Ectodermal cell (in vitro differentiated cells): ENCODE measurements at regions not wholly inside any gene's neighbourhood (a gene's known extent, or its start where the extent isn't known, plus 50 kb on each side); places are given as distances from the start of the nearest gene placed in this dataset.

Source experiments
- H3K27ac ChIP-seq: 2 replicates; pipeline ENCODE4 v1.7.0; 2013; ENCODE audit warnings: mild to moderate bottlenecking, low read depth, low read length; ENCODE audit not compliant: insufficient read depth, poor library complexity, severe bottlenecking
- H3K27me3 ChIP-seq: 2 replicates; pipeline ENCODE4 v1.7.0; 2013; ENCODE audit warnings: mild to moderate bottlenecking, low read length; ENCODE audit not compliant: insufficient read depth, control insufficient read depth, poor library complexity, severe bottlenecking
- H3K36me3 ChIP-seq: one replicate; pipeline ENCODE4 v1.7.0; 2013; ENCODE audit warnings: low read length; ENCODE audit not compliant: control insufficient read depth, insufficient read depth
- H3K4me1 ChIP-seq: one replicate; pipeline ENCODE4 v1.7.0; 2013; ENCODE audit warnings: low read length; ENCODE audit not compliant: control insufficient read depth, insufficient read depth
- H3K4me3 ChIP-seq: 2 replicates; pipeline ENCODE4 v1.7.0; 2013; ENCODE audit warnings: low read depth, low read length, control low read depth; ENCODE audit not compliant: insufficient read depth
- H3K9me3 ChIP-seq: 2 replicates; pipeline ENCODE4 v1.7.0; 2013; ENCODE audit warnings: mild to moderate bottlenecking, low read length, moderate library complexity; ENCODE audit not compliant: control insufficient read depth
- WGBS, 2 experiments: methylation state at CpG; one replicate each; pipeline ENCODE4 v1.1.7; 2013; ENCODE audit warnings: missing lambda C conversion rate in 2 of 2; 5-methylcytosine and 5-hydroxymethylcytosine counted together

DNA sequence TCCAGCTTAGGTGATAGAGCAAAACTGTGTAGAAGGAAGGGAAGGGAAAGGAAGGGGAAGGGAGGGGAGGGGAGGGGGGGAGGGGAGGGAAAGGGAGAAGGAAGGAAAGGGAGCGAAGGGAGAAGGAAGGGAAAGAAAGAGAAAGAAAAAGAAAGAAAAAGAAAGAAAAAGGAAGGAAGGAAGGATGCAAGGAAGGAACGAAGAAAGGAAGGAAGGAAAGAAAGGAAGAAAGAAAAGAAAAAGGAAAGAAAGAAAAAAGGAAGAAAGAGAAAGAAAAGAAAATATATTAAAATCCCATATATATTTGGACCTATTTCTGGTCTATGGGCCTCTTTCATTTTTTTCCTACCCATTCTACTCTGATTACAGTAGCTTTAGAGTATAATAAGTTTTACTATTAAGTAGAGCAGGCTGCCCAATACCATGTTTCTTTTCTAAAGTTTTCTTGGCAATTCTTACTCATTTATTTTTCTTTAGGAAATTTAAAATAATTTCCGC, 229.1 kb downstream of the AUH start:
- no peaks in the 10 kb centered on the region for H3K4me1 ChIP-seq
- H3K9me3 ChIP-seq = no peaks in the 10 kb centered on the region
- WGBS, 2 experiments = 95 to 96% methylated on average over 2 of the region's 3 CpGs
- H3K27me3 ChIP-seq = no peaks in the 10 kb centered on the region
- H3K4me3 ChIP-seq = no peak overlapping the region
- no peak overlapping the region for H3K27ac ChIP-seq
- no peaks in the 10 kb centered on the region for H3K36me3 ChIP-seq

DNA sequence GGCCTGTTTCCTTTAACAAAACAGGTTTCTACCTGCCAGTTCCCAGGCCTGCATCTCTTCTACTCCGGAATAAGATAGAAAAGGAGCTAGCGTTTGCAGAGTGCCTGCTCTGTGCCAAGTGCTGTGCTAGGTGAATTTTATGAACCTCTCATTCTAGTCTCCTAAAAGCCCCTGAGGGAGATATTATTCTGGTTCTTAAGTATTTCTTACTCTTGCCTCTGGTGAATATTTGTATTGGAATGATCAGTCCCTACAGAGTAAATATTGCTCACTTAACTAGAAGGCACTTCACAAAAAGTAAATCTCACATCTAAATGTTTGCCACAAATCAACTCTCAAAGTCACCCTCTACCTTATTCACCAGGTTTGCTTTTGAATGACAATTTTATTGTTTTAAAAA, 227.1 kb downstream of the AUH start:
- no peaks in the 10 kb centered on the region for H3K36me3 ChIP-seq
- no peaks in the 10 kb centered on the region for H3K9me3 ChIP-seq
- H3K4me1 ChIP-seq = no peaks in the 10 kb centered on the region
- H3K4me3 ChIP-seq = no peak overlapping the region
- H3K27me3 ChIP-seq = no peaks in the 10 kb centered on the region
- 96 to 97% methylated on average over 2 of the region's 2 CpGs for WGBS, 2 experiments
- no peak overlapping the region for H3K27ac ChIP-seq

DNA sequence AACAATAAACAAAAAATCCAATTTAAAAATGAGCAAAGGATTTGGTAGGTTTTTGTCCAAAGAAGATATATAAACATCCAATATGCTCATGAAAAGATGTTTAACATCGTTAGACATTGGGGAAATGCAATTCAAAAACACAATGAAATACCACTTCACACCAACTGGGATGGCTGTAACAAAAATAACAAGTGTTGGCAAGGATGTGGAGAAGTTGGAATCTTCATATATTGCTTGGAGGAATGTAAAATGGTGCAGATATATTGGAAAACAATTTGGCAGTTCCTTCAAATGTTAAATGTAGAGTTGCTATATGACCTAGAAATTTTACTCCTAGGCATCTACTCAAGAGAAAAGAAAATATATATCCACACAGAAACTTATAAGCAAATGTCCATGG, 224.3 kb downstream of the AUH start:
- H3K4me3 ChIP-seq = no peak overlapping the region
- no peaks in the 10 kb centered on the region for H3K9me3 ChIP-seq
- 80% methylated on average over 1 of the region's 1 CpG; no CpG with 5 or more reads in 1 of the 2 experiments for WGBS, 2 experiments
- no peak overlapping the region for H3K27ac ChIP-seq
- no peaks in the 10 kb centered on the region for H3K27me3 ChIP-seq
- no peaks in the 10 kb centered on the region for H3K36me3 ChIP-seq
- no peaks in the 10 kb centered on the region for H3K4me1 ChIP-seq

DNA sequence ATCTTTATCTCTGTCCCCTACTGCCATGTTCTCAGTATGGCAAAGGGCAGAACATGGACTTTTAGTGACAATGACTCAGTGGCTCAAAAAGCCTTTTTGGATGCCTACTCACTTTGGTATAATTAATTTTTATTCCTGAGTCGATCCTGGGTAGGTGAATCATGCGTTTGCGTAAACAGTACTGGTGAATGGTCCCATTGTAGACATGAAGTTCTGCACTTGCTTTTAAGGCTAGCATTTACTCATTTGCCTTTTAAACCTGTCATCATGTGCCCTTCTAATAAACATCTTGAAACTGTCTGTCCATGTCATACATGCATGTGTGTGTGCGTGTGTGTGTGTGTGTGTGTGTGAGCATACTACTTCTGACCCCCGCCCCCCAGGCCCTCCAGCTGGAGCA, 223.0 kb downstream of the AUH start:
- Histone ChIP-seq H3K36me3 (no peaks in the 10 kb centered on the region), H3K27ac (no peak overlapping the region), H3K4me3 (no peak overlapping the region), H3K27me3 (no peaks in the 10 kb centered on the region), H3K4me1 (no peaks in the 10 kb centered on the region), H3K9me3 (no peaks in the 10 kb centered on the region)
- 83 to 93% methylated on average over 4 to 5 of the region's 5 CpGs for WGBS, 2 experiments

DNA sequence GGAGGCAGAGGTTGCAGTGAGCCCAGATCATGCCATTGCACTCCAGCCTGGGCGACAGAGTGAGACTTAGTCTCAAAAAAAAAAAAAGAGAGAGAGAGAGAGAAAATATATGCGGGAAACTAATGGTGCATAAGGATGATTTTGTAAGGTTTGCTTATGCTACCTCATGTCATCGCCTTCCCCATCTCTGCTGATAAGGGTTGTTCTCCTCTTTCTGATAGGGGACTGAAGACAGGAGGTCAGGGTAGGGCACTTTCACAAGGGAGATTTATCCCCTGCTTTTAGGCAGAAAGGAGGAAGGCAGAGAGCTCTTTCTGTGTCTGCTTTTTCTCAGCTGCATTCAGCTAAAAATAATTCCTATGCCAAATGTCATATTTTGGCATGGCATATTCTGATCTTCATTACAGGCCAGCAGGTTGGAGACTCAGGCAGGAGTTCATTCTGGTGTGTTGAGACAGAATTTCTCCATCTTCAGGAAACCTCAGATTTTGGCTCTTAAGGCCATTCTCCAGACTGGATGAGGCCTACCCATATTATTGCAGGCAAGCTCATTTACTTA, 220.2 kb downstream of the AUH start:
- H3K9me3 ChIP-seq = no peaks in the 10 kb centered on the region
- no peaks in the 10 kb centered on the region for H3K36me3 ChIP-seq
- 65 to 67% methylated on average over 3 of the region's 3 CpGs for WGBS, 2 experiments
- no peak overlapping the region for H3K27ac ChIP-seq
- H3K4me1 ChIP-seq = no peaks in the 10 kb centered on the region
- no peak overlapping the region for H3K4me3 ChIP-seq
- H3K27me3 ChIP-seq = no peaks in the 10 kb centered on the region

DNA sequence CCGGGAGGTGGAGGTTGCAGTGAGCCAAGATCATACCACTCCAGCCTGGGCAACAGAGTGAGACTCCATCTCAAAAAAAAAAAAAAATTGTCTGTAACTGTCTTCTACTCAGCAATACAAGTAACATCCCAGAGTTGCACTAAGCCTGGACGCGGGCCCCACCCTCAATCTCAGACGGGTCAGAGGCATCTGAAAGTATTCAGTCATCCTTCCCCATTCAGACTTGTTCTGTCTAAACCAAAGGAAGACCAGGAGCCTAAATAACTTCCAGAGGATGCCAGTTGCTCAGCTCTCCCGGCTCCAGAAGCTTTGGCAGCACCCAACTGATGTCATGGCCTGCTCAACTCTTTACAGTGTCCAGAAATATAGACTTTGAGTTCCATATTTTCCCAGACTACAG, 218.6 kb downstream of the AUH start:
- H3K27ac ChIP-seq = no peak overlapping the region
- H3K4me3 ChIP-seq = no peak overlapping the region
- H3K9me3 ChIP-seq = no peaks in the 10 kb centered on the region
- no peaks in the 10 kb centered on the region for H3K36me3 ChIP-seq
- peaks cover 5% of the 10 kb centered on the region for H3K4me1 ChIP-seq
- WGBS, 2 experiments = 95% methylated on average over 5 of the region's 5 CpGs
- H3K27me3 ChIP-seq = no peaks in the 10 kb centered on the region

DNA sequence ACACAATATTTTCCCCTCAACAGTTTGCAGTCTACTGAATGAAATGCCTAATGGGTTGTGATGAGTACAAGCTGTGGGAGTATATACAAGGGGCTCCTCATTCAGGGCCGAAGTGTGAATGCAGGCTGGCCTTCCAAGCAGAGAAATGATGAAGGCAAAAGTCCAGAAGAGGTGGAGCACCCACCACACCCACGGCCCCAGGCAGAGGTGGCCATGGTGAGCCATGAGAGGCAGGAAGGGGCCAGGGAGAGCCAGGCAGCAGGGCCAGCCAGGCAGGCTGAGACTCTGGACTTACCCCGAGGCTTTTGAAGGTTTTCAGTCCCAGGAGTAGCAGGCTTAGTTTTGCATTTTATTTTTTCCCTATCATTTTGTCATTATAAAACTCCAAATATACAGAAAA, 218.1 kb downstream of the AUH start:
- peaks cover 5% of the 10 kb centered on the region for H3K4me1 ChIP-seq
- no peaks in the 10 kb centered on the region for H3K27me3 ChIP-seq
- WGBS, 2 experiments = 91 to 95% methylated on average over 3 of the region's 3 CpGs
- H3K4me3 ChIP-seq = no peak overlapping the region
- no peaks in the 10 kb centered on the region for H3K9me3 ChIP-seq
- H3K27ac ChIP-seq = no peak overlapping the region
- no peaks in the 10 kb centered on the region for H3K36me3 ChIP-seq

DNA sequence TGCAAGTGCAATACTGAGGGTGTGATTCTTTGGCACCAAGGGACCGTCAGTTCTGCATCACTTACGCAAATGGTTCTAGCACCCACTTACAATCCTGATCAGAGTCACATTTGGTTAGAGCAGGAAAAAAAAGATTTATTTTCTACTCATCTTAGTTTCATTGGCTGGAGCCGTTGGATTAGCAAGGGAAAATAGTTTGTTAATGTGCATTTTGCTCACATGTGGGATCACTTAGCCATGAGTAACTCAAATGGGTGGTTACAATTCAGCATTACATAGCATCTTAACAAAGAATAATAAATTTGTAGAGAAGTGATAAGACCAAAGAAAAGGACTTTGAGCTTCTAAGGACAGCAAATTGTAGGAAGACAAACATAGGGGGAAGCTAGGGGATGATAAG, 216.9 kb downstream of the AUH start:
- Histone ChIP-seq H3K4me3 (no peak overlapping the region), H3K9me3 (no peaks in the 10 kb centered on the region), H3K4me1 (peaks cover 5% of the 10 kb centered on the region), H3K27me3 (no peaks in the 10 kb centered on the region), H3K27ac (no peak overlapping the region), H3K36me3 (no peaks in the 10 kb centered on the region)
- 86 to 100% methylated on average over 2 to 3 of the region's 3 CpGs for WGBS, 2 experiments

DNA sequence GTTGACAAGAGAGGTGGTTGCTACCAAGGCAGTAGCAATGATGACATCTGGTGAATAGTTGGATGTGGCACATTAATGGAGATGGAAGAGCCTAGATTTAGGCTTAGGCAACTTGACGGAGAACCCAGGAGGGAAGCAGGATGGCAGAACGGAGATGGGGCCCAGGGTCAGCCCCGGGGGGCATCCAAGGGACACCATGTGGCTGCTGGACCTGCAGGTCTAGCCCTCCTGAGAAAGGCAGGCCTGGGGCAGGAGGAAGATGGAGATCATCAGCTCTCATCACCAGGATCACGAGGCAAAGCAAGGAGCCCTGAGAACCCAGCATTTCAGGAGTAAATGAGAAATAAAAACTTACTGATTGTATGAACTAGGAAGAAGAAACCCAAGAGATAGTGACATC, 216.2 kb downstream of the AUH start:
- H3K9me3 ChIP-seq = no peaks in the 10 kb centered on the region
- peaks cover 5% of the 10 kb centered on the region for H3K4me1 ChIP-seq
- H3K36me3 ChIP-seq = no peaks in the 10 kb centered on the region
- H3K27me3 ChIP-seq = no peaks in the 10 kb centered on the region
- H3K4me3 ChIP-seq = no peak overlapping the region
- WGBS, 2 experiments = 92 to 94% methylated on average over 4 of the region's 4 CpGs
- no peak overlapping the region for H3K27ac ChIP-seq

DNA sequence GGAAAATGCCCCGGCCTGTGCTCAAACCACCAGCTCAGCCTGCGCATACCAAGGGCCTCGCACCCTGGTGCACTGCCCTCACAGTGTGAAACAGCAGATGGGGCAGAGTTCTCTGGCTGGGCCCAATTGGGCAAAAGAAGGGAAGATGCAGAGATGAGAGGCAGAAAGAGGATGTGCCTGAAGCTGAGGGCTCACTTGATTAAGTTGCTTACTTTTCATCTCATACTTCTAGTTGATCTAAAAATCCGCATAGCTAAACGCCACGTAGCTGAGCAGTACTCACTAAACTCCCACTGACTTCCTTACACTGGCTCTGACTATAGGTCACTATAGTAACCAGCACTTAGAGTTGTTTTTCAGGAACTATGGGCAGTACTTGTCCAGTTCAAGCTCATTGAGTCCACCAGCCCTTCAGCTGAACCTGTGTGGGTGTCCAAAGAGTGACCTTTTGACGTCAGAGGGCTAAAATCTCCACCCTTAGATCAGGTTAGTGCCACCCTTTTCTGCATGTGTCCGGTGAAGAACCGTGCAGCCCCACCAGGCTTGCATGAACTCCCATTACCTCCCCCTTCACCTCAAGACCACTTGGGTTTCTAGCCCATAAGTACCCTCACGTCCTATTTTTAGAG, 215.2 kb downstream of the AUH start:
- Histone ChIP-seq H3K27ac (no peak overlapping the region), H3K36me3 (no peaks in the 10 kb centered on the region), H3K4me1 (peaks cover 5% of the 10 kb centered on the region), H3K9me3 (no peaks in the 10 kb centered on the region), H3K4me3 (no peak overlapping the region), H3K27me3 (no peaks in the 10 kb centered on the region)
- 89 to 91% methylated on average over 10 of the region's 10 CpGs for WGBS, 2 experiments
